8988T (cell line): ENCODE measurements at regions not wholly inside any gene's neighbourhood (a gene's known extent, or its start where the extent isn't known, plus 50 kb on each side); places are given as distances from the start of the nearest gene placed in this dataset.
"Not testable (repeated sequence)": the region's sequence is repeated elsewhere in the genome, so short reads cannot be mapped to it uniquely, and the experiment has no call there.

Experiments
- DNase-seq: peaks from one replicate; pipeline ENCODE4 v3.0.0; 2011

- no peak for DNase-seq
Measured at GRCh38 chr9:21708856-21709255, 93.6 kb upstream of the MTAP start.

- DNase-seq: no peak
Measured at GRCh38 chr9:21709464-21710058, 92.9 kb upstream of the MTAP start.

- DNase-seq: no peak
Measured at GRCh38 chr9:21710548-21711191, 91.8 kb upstream of the MTAP start.

- DNase-seq: no peak
Measured at GRCh38 chr9:21711504-21711903, 90.9 kb upstream of the MTAP start.

GRCh38 chr9:21715408-21715807 is 87.0 kb upstream of the MTAP start:
- DNase-seq: no peak

- no peak for DNase-seq
Measured at GRCh38 chr9:21720758-21721157, 81.7 kb upstream of the MTAP start.

- DNase-seq: not testable (repeated sequence)
Measured at GRCh38 chr9:21727411-21727810, 75.0 kb upstream of the MTAP start.

GRCh38 chr9:21728781-21729180 is 73.7 kb upstream of the MTAP start:
- no peak for DNase-seq

GRCh38 chr9:21729648-21730047 is 72.8 kb upstream of the MTAP start:
- DNase-seq: no peak

GRCh38 chr9:21730899-21731298 is 71.5 kb upstream of the MTAP start:
- DNase-seq: no peak

- DNase-seq: no peak
Measured at GRCh38 chr9:21741151-21741550, 61.3 kb upstream of the MTAP start.

GRCh38 chr9:21744320-21744719 is 58.1 kb upstream of the MTAP start:
- DNase-seq: no peak

- DNase-seq: no peak
Measured at GRCh38 chr9:21744841-21745240, 57.6 kb upstream of the MTAP start.

GRCh38 chr9:21746550-21746949 is 55.9 kb upstream of the MTAP start:
- DNase-seq: no peak

- DNase-seq: no peak
Measured at GRCh38 chr9:21747175-21747574, 55.3 kb upstream of the MTAP start.

GRCh38 chr9:21750021-21750735 is 52.3 kb upstream of the MTAP start:
- DNase-seq: no peak

- no peak for DNase-seq
Measured at GRCh38 chr9:21751998-21752397, 50.4 kb upstream of the MTAP start.
